CMK (cell line): ENCODE measurements at regions not wholly inside any gene's neighbourhood (a gene's known extent, or its start where the extent isn't known, plus 50 kb on each side); places are given as distances from the start of the nearest gene placed in this dataset.
A peak's percentile ranks its signal among the peaks of the same experiment; 100 is the strongest.
"Not testable (repeated sequence)": the region's sequence is repeated elsewhere in the genome, so short reads cannot be mapped to it uniquely, and the experiment has no call there.

ENCODE experiments used
- DNase-seq: peaks from one replicate; pipeline ENCODE4 v3.0.0-alpha.2; 2010; ENCODE audit warnings: low read depth

- DNase-seq = no peak
Measured at GRCh38 chr15:98277602-98278001, 317.1 kb downstream of the ARRDC4 start.

GRCh38 chr15:98280284-98280975, 319.9 kb downstream of the ARRDC4 start:
- no peak for DNase-seq

DNA sequence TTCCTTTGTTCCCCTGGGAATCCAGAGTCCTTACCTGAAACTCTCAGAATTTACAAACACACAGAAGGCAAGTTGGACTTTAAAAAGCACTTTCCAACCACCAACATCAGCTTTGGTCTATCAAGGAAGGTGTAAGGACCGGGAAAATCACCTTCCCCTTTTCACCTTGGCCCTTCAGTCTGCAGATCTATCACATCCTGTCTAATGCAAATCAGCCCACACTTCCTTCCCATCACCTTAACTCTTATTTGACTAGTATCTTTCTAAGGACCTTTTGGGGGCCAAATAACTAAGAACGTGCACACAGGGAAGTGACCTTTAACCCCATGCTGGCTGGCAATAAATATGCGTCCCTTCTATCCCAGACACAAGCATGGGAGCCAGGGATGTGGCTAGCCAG, 320.6 kb downstream of the ARRDC4 start:
- DNase-seq = no peak

- DNase-seq = no peak
Measured at GRCh38 chr15:98282656-98283332, 322.3 kb downstream of the ARRDC4 start.

- no peak for DNase-seq
Measured at GRCh38 chr15:98286200-98286599, 325.7 kb downstream of the ARRDC4 start.

- DNase-seq = no peak
Measured at GRCh38 chr15:98286831-98287230, 326.3 kb downstream of the ARRDC4 start.

GRCh38 chr15:98288091-98288590, 327.6 kb downstream of the ARRDC4 start:
- no peak for DNase-seq

DNA sequence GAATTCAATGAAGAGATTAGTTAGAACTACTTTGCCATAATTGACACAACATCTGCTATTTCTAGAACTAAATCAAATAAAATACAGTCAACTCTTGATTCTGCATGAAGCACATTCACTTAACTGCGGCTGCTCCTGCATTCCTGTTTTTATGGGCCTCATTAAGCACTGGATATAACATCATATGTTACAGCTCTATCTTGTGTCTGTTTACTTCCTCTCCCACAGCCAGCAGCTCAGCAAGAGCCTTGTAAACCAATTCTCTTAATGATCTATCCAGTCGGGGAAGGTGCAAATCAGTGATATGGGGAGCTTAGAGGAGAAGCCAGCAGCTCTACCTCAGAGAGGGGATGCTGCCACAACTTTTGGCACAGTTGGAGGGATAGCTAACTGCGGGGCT, 329.2 kb downstream of the ARRDC4 start:
- no peak for DNase-seq

GRCh38 chr15:98292442-98293240, 332.1 kb downstream of the ARRDC4 start:
- no peak for DNase-seq

GRCh38 chr15:98294126-98294525, 333.6 kb downstream of the ARRDC4 start:
- no peak for DNase-seq

DNA sequence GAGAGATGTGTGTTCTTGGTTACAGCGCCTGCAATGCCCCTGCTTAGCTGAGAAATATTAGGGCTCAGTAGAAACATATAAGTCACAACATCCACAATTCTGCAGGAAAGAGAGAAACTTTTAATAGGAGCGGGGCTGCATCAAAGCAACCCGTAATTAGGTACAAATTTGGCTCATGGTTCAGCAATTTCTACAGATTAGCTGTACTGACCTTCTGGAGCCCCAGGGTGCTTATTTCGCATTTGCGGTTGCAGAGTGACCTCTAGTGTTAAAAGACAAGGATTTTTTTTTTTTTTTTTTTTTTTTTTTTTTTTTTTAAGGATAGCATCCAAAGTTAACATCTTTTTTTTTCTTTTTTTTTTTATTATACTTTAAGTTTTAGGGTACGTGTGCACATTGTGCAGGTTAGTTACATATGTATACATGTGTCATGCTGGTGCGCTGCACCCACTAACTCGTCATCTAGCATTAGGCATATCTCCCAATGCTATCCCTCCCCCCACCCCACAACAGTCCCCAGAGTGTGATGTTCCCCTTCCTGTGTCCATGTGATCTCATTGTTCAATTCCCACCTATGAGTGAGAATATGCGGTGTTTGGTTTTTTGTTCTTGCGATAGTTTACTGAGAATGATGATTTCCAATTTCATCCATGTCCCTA, 334.7 kb downstream of the ARRDC4 start:
- DNase-seq = not testable (repeated sequence)

DNA sequence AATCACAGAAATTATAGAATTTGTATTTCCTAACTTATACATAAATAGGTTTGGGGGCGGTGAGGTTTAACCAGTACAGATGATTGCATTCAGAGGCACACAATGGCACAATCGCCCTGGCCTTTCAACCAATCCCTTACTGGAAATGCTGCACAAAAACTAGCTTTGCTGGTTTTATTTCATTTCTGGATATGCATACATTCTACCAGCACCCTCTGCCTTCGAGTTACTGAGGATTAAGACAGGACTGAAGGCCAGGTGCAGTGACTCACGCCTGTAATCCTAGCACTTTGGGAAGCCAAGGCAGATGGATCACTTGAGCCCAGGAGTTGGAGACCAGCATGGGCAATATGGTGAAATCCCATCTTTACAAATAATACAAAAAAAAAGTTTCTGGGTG, 336.1 kb downstream of the ARRDC4 start:
- no peak for DNase-seq

DNA sequence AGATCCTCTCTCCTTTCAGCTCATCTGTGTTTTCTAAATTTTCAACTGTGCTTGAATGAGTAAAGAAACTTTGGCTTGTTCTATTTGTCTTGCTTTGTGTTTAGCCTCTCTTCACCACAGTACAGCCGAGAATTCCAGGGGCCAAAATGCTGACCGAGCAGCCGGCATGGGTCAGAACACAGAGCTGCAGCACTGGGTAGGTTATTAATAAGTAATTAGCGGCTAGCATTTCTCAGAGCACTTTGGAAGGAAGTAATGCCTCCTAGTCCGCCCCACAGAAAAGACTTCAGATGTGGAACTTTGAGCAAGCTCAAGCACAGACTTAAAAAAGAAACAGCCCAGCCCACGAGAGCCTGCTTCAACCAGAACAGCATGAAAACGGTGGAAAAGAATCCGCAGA, 343.9 kb downstream of the ARRDC4 start:
- DNase-seq = no peak

GRCh38 chr15:98308117-98308516, 340.2 kb upstream of the IGF1R start:
- DNase-seq = no peak

DNA sequence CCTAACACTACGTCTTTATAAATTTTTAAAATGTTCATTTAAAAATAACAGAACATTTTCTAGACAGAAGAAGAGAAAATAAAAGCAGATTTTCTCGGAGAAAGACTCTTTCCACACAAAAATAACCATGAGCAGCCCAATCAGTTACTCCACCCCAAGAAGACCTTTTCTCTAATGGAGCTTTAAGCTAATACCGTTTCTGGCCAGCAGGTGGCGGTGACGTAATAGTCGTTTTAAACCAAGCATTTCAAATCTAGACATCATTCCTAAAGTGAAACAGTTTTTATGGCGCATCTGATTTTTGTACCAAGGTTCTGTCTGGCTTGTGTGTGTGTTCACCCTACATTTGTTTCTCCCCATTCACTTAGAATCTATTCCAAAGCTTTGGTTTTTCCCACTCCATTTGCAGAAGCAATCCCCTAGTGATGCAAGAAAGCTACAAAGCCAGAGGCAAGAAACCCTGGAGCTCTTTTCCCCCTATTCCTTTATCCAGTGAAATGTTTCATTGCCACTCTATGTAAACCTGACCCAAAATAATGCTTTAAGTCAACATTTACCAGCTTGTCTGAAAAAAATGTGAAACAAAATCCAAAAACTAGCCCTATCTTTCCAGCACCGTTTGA, 336.7 kb upstream of the IGF1R start:
- DNase-seq = peak; percentile 50

DNA sequence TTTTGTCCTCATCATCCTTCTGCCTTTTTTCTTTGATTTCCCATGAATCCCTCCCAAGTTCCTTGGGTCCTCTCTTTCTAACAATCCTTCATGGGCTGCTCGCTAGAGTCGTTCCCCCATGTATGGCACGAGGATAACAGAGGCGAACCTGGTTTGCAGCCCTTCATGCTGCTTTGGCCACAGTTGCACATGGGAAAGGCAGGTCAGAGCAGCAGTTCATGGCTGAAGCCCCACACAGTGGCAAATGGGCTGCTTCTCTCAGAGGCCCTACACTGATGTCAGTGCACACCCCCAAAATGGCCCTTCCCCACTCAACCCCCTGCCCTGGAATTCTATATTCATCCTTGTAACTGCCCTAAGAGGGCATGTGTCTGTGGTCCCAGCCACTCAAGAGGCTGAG, 335.4 kb upstream of the IGF1R start:
- no peak for DNase-seq

DNA sequence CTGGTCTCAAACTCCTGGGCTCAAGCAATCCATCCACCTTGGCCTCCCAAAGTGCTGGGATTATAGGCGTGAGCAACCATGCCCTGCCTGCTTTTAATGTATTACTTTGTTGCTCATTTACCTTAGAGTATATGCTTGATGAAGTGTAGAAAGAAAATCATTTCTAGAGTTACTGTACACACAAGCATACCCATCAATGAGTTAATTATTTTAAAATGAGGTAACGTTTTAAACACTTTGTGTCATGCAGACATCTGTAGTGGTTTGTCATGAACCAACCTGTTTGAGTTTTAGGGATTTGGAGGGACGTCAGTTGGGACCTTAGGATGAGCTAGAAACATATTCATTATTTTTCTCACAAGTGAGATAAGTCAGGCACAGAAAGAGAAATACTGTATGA, 332.4 kb upstream of the IGF1R start:
- DNase-seq = no peak

DNA sequence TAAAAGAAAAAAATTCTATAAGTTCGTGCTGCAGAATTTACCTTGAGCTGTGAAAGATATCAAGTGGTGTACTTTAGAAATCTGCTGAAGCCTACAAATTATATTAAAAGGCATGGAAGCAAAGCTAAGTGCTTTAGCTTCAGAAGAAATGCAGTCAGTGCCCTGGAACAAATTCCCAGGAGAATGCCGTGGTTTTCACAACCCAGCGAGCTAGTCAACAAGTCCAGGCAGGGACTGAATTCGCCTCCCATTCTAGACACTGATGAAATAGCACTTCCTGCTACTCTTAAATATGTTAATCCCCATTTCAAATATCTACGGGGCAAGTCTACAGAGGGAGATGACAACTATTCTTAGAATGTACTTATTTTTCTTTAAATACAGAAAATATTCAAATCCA, 326.4 kb upstream of the IGF1R start:
- DNase-seq = no peak

DNA sequence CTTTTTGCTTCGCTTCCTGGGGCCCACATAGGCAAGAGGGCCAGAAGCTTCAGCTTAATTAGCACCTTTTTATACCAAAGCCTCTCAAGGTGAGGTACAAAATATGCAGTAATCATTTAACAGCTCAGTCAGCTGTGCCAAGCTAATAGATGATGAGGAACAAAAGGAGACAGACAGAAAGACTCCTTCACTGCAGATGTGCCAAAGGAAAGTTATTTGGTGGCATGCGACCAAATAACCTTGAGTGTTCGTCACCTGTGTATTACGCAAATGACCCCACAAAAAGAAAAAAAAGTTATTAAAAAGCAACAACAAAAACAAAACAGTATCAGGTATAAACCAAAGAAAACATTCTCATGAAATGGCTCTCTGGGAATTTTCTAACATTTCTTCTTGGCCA, 325.8 kb upstream of the IGF1R start:
- DNase-seq = no peak

DNA sequence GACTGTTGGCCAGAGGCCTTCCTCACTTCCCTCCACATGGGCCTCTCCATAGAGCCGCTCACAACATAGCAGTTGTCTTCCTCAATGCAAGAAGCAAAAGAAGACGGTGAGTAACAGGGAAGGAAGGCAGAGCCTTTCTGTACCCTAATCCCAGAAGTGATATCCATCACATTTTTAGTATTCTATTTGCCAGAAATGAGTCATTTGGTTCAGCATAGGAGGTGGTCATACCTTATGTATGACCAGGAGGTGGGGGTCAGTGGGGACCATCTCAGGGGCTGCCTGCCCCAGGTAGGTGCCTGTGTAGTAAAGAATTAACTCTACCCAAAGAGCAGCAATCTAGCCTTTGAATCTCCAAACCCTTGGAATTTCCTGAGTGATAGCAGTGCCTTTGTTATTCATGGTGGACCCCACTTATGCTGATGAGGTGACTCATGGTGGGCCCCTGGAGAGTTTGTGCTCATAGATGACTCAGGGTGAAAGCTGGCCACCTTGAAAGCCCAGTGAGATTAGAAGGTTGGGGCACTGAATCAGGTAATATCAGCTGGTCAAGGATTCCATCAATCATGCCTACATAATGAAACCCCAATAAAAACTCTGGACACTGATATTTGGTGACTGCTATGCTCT, 323.9 kb upstream of the IGF1R start:
- DNase-seq = no peak

DNA sequence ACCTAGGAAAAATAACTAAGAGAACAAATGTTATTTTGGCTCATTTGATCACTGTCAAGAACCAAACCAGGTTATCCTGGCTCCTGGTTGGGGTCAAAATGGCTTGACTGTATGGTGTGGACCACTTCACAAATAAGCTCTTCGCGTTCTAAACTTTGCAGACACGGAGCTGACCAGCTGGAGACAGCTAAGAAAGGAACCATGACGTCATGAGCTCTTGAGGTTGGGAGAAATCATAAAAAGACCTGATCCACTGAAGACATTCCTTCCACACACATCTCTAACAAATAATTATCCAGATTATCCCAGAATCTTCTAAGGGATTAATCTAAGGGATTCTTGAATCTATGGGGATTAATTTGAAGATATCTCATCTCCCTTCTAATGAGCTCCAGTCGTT, 321.5 kb upstream of the IGF1R start:
- no peak for DNase-seq
